H9 (cell line): ENCODE measurements at regions not wholly inside any gene's neighbourhood (a gene's known extent, or its start where the extent isn't known, plus 50 kb on each side); places are given as distances from the start of the nearest gene placed in this dataset.

Experiments used
- DNase-seq: peaks from one replicate; pipeline ENCODE4 v3.0.0-alpha.2; 2017
- H2AFZ ChIP-seq: one replicate; pipeline ENCODE4 v1.6.1; 2013; ENCODE audit warnings: mild to moderate bottlenecking, low read length, control low read depth, moderate library complexity
- H2AK5ac ChIP-seq: 2 replicates; pipeline ENCODE4 v1.6.1; 2013; ENCODE audit warnings: low read length, control low read depth, mixed read lengths; ENCODE audit not compliant: insufficient read length
- H2BK120ac ChIP-seq: one replicate; pipeline ENCODE4 v1.6.1; 2013; ENCODE audit warnings: low read depth, mild to moderate bottlenecking, low read length, control low read depth, inconsistent platforms; ENCODE audit not compliant: poor library complexity, severe bottlenecking
- H2BK12ac ChIP-seq: 2 replicates; pipeline ENCODE4 v1.6.1; 2013; ENCODE audit warnings: low read length, control low read depth, mixed read lengths, low read depth; ENCODE audit not compliant: insufficient read length
- H2BK15ac ChIP-seq: 2 replicates; pipeline ENCODE4 v1.6.1; 2013; ENCODE audit warnings: low read depth, low read length, control low read depth
- H2BK20ac ChIP-seq: one replicate; pipeline ENCODE4 v1.6.1; 2013; ENCODE audit warnings: low read depth, mild to moderate bottlenecking, low read length, control low read depth, inconsistent platforms; ENCODE audit not compliant: poor library complexity, severe bottlenecking
- H2BK5ac ChIP-seq: 2 replicates; pipeline ENCODE4 v1.6.1; 2013; ENCODE audit warnings: low read length, control low read depth, mixed read lengths; ENCODE audit not compliant: insufficient read length
- H3K14ac ChIP-seq: 2 replicates; pipeline ENCODE4 v1.6.1; 2013; ENCODE audit warnings: low read length, control low read depth; ENCODE audit not compliant: insufficient read depth
- H3K18ac ChIP-seq: 2 replicates; pipeline ENCODE4 v1.6.1; 2013; ENCODE audit warnings: low read depth, mild to moderate bottlenecking, mixed read lengths, low read length, control low read depth; ENCODE audit not compliant: insufficient read length
- H3K23ac ChIP-seq: 2 replicates; pipeline ENCODE4 v1.6.1; 2013; ENCODE audit warnings: low read length, control low read depth, mixed read lengths, low read depth; ENCODE audit not compliant: insufficient read length
- H3K23me2 ChIP-seq: 2 replicates; pipeline ENCODE4 v1.6.1; 2013; ENCODE audit warnings: low read depth, mild to moderate bottlenecking, mixed read lengths, low read length, control low read depth; ENCODE audit not compliant: insufficient read length, poor library complexity, severe bottlenecking
- H3K27ac ChIP-seq: 2 replicates; pipeline ENCODE4 v1.5.1; 2013; ENCODE audit warnings: low read length, control low read depth, mixed read lengths, low read depth; ENCODE audit not compliant: insufficient read length
- H3K27me3 ChIP-seq: 2 replicates; pipeline ENCODE4 v1.6.1; 2013; ENCODE audit warnings: low read length, control low read depth, inconsistent platforms; ENCODE audit not compliant: insufficient read depth
- H3K4ac ChIP-seq: 2 replicates; pipeline ENCODE4 v1.6.1; 2013; ENCODE audit warnings: low read depth, mild to moderate bottlenecking, control low read depth, inconsistent platforms, low read length, moderate library complexity
- H3K4me1 ChIP-seq: 2 replicates; pipeline ENCODE4 v1.6.1; 2013; ENCODE audit warnings: low read length, control low read depth, inconsistent platforms; ENCODE audit not compliant: insufficient read depth
- H3K4me2 ChIP-seq: 2 replicates; pipeline ENCODE4 v1.6.1; 2013; ENCODE audit warnings: low read length, control low read depth, mixed read lengths; ENCODE audit not compliant: insufficient read length, insufficient read depth
- H3K56ac ChIP-seq: 2 replicates; pipeline ENCODE4 v1.6.1; 2013; ENCODE audit warnings: low read depth, mild to moderate bottlenecking, mixed read lengths, low read length, control low read depth; ENCODE audit not compliant: insufficient read length
- H3K79me1 ChIP-seq: 2 replicates; pipeline ENCODE4 v1.6.1; 2013; ENCODE audit warnings: low read depth, mild to moderate bottlenecking, moderate library complexity, low read length, control low read depth, inconsistent platforms; ENCODE audit not compliant: insufficient read depth, poor library complexity, severe bottlenecking
- H3K79me2 ChIP-seq: 2 replicates; pipeline ENCODE4 v1.6.1; 2013; ENCODE audit warnings: low read length, control low read depth, inconsistent platforms; ENCODE audit not compliant: insufficient read depth
- H3K9ac ChIP-seq: 2 replicates; pipeline ENCODE4 v1.6.1; 2013; ENCODE audit warnings: low read length, control low read depth, mixed read lengths; ENCODE audit not compliant: insufficient read length; ENCODE audit errors: extremely low read depth
- H3K9me3 ChIP-seq: one replicate; pipeline ENCODE4 v1.6.1; 2013; ENCODE audit warnings: low read depth, low read length, inconsistent platforms; ENCODE audit not compliant: control insufficient read depth
- H3T11ph ChIP-seq: one replicate; pipeline ENCODE4 v1.6.1; 2013; ENCODE audit warnings: mild to moderate bottlenecking, low read length, control low read depth, inconsistent platforms
- H4K20me1 ChIP-seq: one replicate; pipeline ENCODE4 v1.6.1; 2013; ENCODE audit not compliant: control insufficient read depth, insufficient read length, insufficient read depth
- H4K5ac ChIP-seq: 2 replicates; pipeline ENCODE4 v1.6.1; 2013; ENCODE audit warnings: low read depth, mild to moderate bottlenecking, mixed read lengths, low read length, control low read depth; ENCODE audit not compliant: insufficient read length
- H4K8ac ChIP-seq: replicated peaks from 2 replicates; pipeline ENCODE4 v1.6.1; 2013; ENCODE audit warnings: low read length, control low read depth, mixed read lengths, low read depth; ENCODE audit not compliant: insufficient read length
- H4K91ac ChIP-seq: 2 replicates; pipeline ENCODE4 v1.6.1; 2013; ENCODE audit warnings: low read depth, mild to moderate bottlenecking, moderate library complexity, mixed read lengths, low read length, control low read depth; ENCODE audit not compliant: insufficient read length
- H3K27ac Mint-ChIP-seq, 3 experiments: 2 replicates in 2 of 3; 3 replicates in 1 of 3; pipeline ENCODE4 v1.8.0; 2020 to 2021; ENCODE audit warnings: mixed read lengths in 3 of 3, mild to moderate bottlenecking in 1 of 3, moderate library complexity in 1 of 3
- H3K27me3 Mint-ChIP-seq: 2 replicates; pipeline ENCODE4 v1.8.0; 2021; ENCODE audit warnings: low read depth, mild to moderate bottlenecking, moderate library complexity, mixed read lengths
- H3K36me3 Mint-ChIP-seq, 3 experiments: 2 replicates in 2 of 3; 3 replicates in 1 of 3; pipeline ENCODE4 v1.8.0; 2020 to 2021; ENCODE audit warnings: low read depth in 3 of 3, mixed read lengths in 3 of 3; ENCODE audit not compliant: insufficient read depth in 1 of 3
- H3K4me1 Mint-ChIP-seq, 2 experiments: 2 replicates each; pipeline ENCODE4 v1.8.0; 2020; ENCODE audit warnings: mixed read lengths in 2 of 2
- H3K4me3 Mint-ChIP-seq, 2 experiments: 2 replicates in 1 of 2; 3 replicates in 1 of 2; pipeline ENCODE4 v1.8.0; 2020 to 2021; ENCODE audit warnings: mild to moderate bottlenecking in 2 of 2, mixed read lengths in 2 of 2, moderate library complexity in 1 of 2
- H3K9me3 Mint-ChIP-seq, 2 experiments: 2 replicates in 1 of 2; 3 replicates in 1 of 2; pipeline ENCODE4 v1.8.0; 2020; ENCODE audit warnings: mild to moderate bottlenecking in 2 of 2, mixed read lengths in 2 of 2, moderate library complexity in 1 of 2
- CTCF ChIP-seq: fragments of 200-600 bp; sonication (generic); conservative IDR thresholded peaks from 3 replicates; pipeline ENCODE4 v1.8.0; 2021; ENCODE audit warnings: antibody characterized with exemption, mild to moderate bottlenecking
- WGBS: extraction: QIAGEN DNeasy Blood & Tissue Kit; methylation state at CpG from one replicate; pipeline ENCODE4 v1.1.7; 2013; ENCODE audit warnings: missing lambda C conversion rate, low lambda C conversion rate, mixed read lengths; ENCODE audit not compliant: insufficient read length; ENCODE audit errors: extremely low coverage; 5-methylcytosine and 5-hydroxymethylcytosine counted together

GRCh38 chr20:2244523-2244922, 51.3 kb upstream of the TGM3 start:
- Histone ChIP-seq H2AFZ (no peak overlapping the region), H3K79me2 (no peaks in the 10 kb centered on the region), H3K79me1 (no peaks in the 10 kb centered on the region), H2BK20ac (no peak overlapping the region), H3T11ph (no peak overlapping the region), H3K18ac (no peak overlapping the region), H3K56ac (no peak overlapping the region), H2BK5ac (no peak overlapping the region), H3K4ac (no peak overlapping the region), H4K20me1 (no peaks in the 10 kb centered on the region), H2BK120ac (no peak overlapping the region), H3K9ac (no peak overlapping the region), H2BK15ac (no peak overlapping the region), H3K4me1 (no peaks in the 10 kb centered on the region; the same call in 1 of the 2 replicates), H3K23ac (no peak overlapping the region), H4K8ac (no peak overlapping the region), H3K23me2 (no peaks in the 10 kb centered on the region), H3K14ac (0 out of 2 replicates have a peak overlapping the region, but pooled peaks have one; percentile 63), H2BK12ac (no peak overlapping the region), H4K5ac (no peak overlapping the region), H3K27me3 (no peaks in the 10 kb centered on the region), H3K9me3 (no peaks in the 10 kb centered on the region), H4K91ac (no peak overlapping the region), H2AK5ac (no peak overlapping the region), H3K27ac (no peak overlapping the region), H3K4me2 (no peak overlapping the region)
- no peaks in the 10 kb centered on the region; a peak in 2 of 5 replicates for H3K9me3 Mint-ChIP-seq
- H3K4me3 Mint-ChIP-seq: no peak overlapping the region
- H3K36me3 Mint-ChIP-seq: no peaks in the 10 kb centered on the region
- H3K27me3 Mint-ChIP-seq: no peaks in the 10 kb centered on the region; the same call in none of the 2 replicates
- TF ChIP-seq CTCF: no peak
- no CpG with 5 or more reads among the region's 4 CpGs for WGBS
- no peak overlapping the region for H3K27ac Mint-ChIP-seq
- no peak for DNase-seq
- H3K4me1 Mint-ChIP-seq: peaks cover 25 to 31% of the 10 kb centered on the region in 2 experiments
